ENCODE measurements at regions not wholly inside any gene's neighbourhood (a gene's known extent, or its start where the extent isn't known, plus 50 kb on each side); places are given as distances from the start of the nearest gene placed in this dataset.

GRCh38 chr1:227417756-227418480 is 99.6 kb upstream of the CDC42BPA start:
- H3K9ac ChIP-seq (ENCODE audit: low read length) = no peak overlapping the region
- TF ChIP-seq YY1 (IDR thresholded peaks at IDR 0.05; ENCODE audit: extremely low read depth, insufficient replicate concordance, low read depth, low read length) = no peak
- ATAC-seq = no peak
- H3K9me3 ChIP-seq (ENCODE audit: control insufficient read depth in 1 of 2, insufficient read depth in 1 of 2, low read depth in 1 of 2, low read length in 2 of 2) = no peaks in the 10 kb centered on the region
- no TSS peak for BruUV-seq (replicated peaks)
- H3K36me3 ChIP-seq (ENCODE audit: control insufficient read depth in 1 of 2, insufficient read depth in 2 of 2, low read length in 2 of 2) = no peaks in the 10 kb centered on the region
- no peak overlapping the region for H3K4me2 ChIP-seq (ENCODE audit: low read length)
- no peaks in the 10 kb centered on the region for H3K27me3 ChIP-seq (ENCODE audit: insufficient read depth, low read length)
- H4K20me1 ChIP-seq (ENCODE audit: insufficient read depth) = no peaks in the 10 kb centered on the region
- ChIA-PET CTCF (no interaction called here), RAD21 (ENCODE audit: low non-redundant PET in 1 of 2, low total read pairs in 2 of 2, uncharacterized antibody in 2 of 2, unreplicated experiment in 2 of 2) (no interaction called here), POLR2A (no interaction called here)
- no peak overlapping the region for H3K4me3 ChIP-seq (replicated peaks in 1 of 2; ENCODE audit: low read depth in 1 of 2, low read length in 2 of 2)
- H2AFZ ChIP-seq (ENCODE audit: low read depth, low read length, poor library complexity, severe bottlenecking) = no peak overlapping the region
- DNase-seq (ENCODE audit: low read depth, low spot score) = no peak
- no peak overlapping the region for H3K27ac ChIP-seq (ENCODE audit: low read depth, low read length)
- intact Hi-C loops (cut with micrococcal nuclease) = no loop called here
- no peaks in the 10 kb centered on the region for H3K79me2 ChIP-seq (ENCODE audit: insufficient read depth, low read length)
- no peaks in the 10 kb centered on the region for H3K9me2 ChIP-seq (ENCODE audit: insufficient read depth)
- H3K4me1 ChIP-seq (ENCODE audit: control insufficient read depth in 1 of 2, insufficient read depth in 2 of 2, low read length in 2 of 2) = peaks cover 0 to 8% of the 10 kb centered on the region in 2 experiments; a peak in 3 of 4 replicates

GRCh38 chr1:227416156-227416830 is 98.0 kb upstream of the CDC42BPA start:
- Histone ChIP-seq H3K4me3 (replicated peaks in 1 of 2; ENCODE audit: low read depth in 1 of 2, low read length in 2 of 2) (no peak overlapping the region), H3K27me3 (ENCODE audit: insufficient read depth, low read length) (no peaks in the 10 kb centered on the region), H3K9me3 (ENCODE audit: control insufficient read depth in 1 of 2, insufficient read depth in 1 of 2, low read depth in 1 of 2, low read length in 2 of 2) (no peaks in the 10 kb centered on the region), H3K4me2 (ENCODE audit: low read length) (no peak overlapping the region), H2AFZ (ENCODE audit: low read depth, low read length, poor library complexity, severe bottlenecking) (no peak overlapping the region), H3K9ac (ENCODE audit: low read length) (no peak overlapping the region), H3K4me1 (ENCODE audit: control insufficient read depth in 1 of 2, insufficient read depth in 2 of 2, low read length in 2 of 2) (no peaks in the 10 kb centered on the region), H3K27ac (ENCODE audit: low read depth, low read length) (no peak overlapping the region), H4K20me1 (ENCODE audit: insufficient read depth) (no peaks in the 10 kb centered on the region), H3K36me3 (ENCODE audit: control insufficient read depth in 1 of 2, insufficient read depth in 2 of 2, low read length in 2 of 2) (no peaks in the 10 kb centered on the region), H3K79me2 (ENCODE audit: insufficient read depth, low read length) (no peaks in the 10 kb centered on the region), H3K9me2 (ENCODE audit: insufficient read depth) (no peaks in the 10 kb centered on the region)
- ChIA-PET RAD21 (ENCODE audit: low non-redundant PET in 1 of 2, low total read pairs in 2 of 2, uncharacterized antibody in 2 of 2, unreplicated experiment in 2 of 2) (no interaction called here), CTCF (no interaction called here), POLR2A (no interaction called here)
- TF ChIP-seq JUND (IDR thresholded peaks at IDR 0.05) (no peak), SP1 (IDR thresholded peaks at IDR 0.05; ENCODE audit: low read depth) (no peak), POLR2AphosphoS5 (IDR thresholded peaks at IDR 0.05; ENCODE audit: low read depth, low read length) (no peak), FOSL1 (IDR thresholded peaks at IDR 0.05; ENCODE audit: low read depth) (no peak)
- ATAC-seq (no peak), DNase-seq (ENCODE audit: low read depth, low spot score) (no peak)
- BruUV-seq (replicated peaks) = no TSS peak
- intact Hi-C loops (cut with micrococcal nuclease) = no loop called here
